Neural cell (in vitro differentiated cells): ENCODE measurements at regions not wholly inside any gene's neighbourhood (a gene's known extent, or its start where the extent isn't known, plus 50 kb on each side); places are given as distances from the start of the nearest gene placed in this dataset.

ENCODE experiments used
- H2AFZ ChIP-seq: fragments of 200-600, 300-800 bp; sonication (generic), shearing (Covaris generic); 2 replicates; pipeline ENCODE4 v1.6.0; 2014; ENCODE audit warnings: low read depth, mild to moderate bottlenecking, antibody characterized with exemption, low read length, moderate library complexity
- H3F3A ChIP-seq: fragments of 200-600 bp; shearing (Covaris generic); 2 replicates; pipeline ENCODE4 v1.6.1; 2016; ENCODE audit warnings: mild to moderate bottlenecking, moderate library complexity, mixed read lengths, antibody characterized with exemption, low read length; ENCODE audit not compliant: insufficient read depth, poor library complexity, severe bottlenecking
- H3K27ac ChIP-seq: fragments of 200-600, 300-800 bp; sonication (generic), shearing (Covaris generic); 2 replicates; pipeline ENCODE4 v1.5.1; 2014; ENCODE audit warnings: mild to moderate bottlenecking, low read length, moderate library complexity
- H3K27me3 ChIP-seq: fragments of 300-800, 200-600 bp; sonication (generic), shearing (Covaris generic); 2 replicates; pipeline ENCODE4 v1.6.0; 2014; ENCODE audit warnings: mild to moderate bottlenecking, low read depth, low read length, moderate library complexity; ENCODE audit not compliant: insufficient read depth
- H3K36me3 ChIP-seq: fragments of 300-800, 200-600 bp; sonication (generic), shearing (Covaris generic); 2 replicates; pipeline ENCODE4 v1.5.1; 2014; ENCODE audit warnings: mild to moderate bottlenecking, antibody characterized with exemption, low read length, moderate library complexity; ENCODE audit not compliant: insufficient read depth
- H3K4me2 ChIP-seq: fragments of 300-800, 200-600 bp; sonication (generic), shearing (Covaris generic); 2 replicates; pipeline ENCODE4 v1.6.0; 2014; ENCODE audit warnings: mild to moderate bottlenecking, low read length
- H3K4me3 ChIP-seq: fragments of 300-800, 200-600 bp; sonication (generic), shearing (Covaris generic); 2 replicates; pipeline ENCODE4 v1.5.1; 2014; ENCODE audit warnings: mild to moderate bottlenecking, low read length, moderate library complexity
- H3K79me2 ChIP-seq: fragments of 200-600 bp; shearing (Covaris generic); replicated peaks from 2 replicates; pipeline ENCODE4 v1.6.0; 2014; ENCODE audit warnings: mild to moderate bottlenecking, low read length, moderate library complexity; ENCODE audit not compliant: insufficient read depth
- H3K9ac ChIP-seq: fragments of 300-800, 200-600 bp; sonication (generic), shearing (Covaris generic); 2 replicates; pipeline ENCODE4 v1.6.1; 2016; ENCODE audit warnings: mild to moderate bottlenecking, low read length, mixed read lengths
- H3K9me2 ChIP-seq: fragments of 200-600 bp; shearing (Covaris generic); 2 replicates; pipeline ENCODE4 v1.6.1; 2016; ENCODE audit warnings: mild to moderate bottlenecking, low read length, mixed read lengths; ENCODE audit not compliant: insufficient read depth
- H3K9me3 ChIP-seq: fragments of 200-600, 300-800 bp; sonication (generic), shearing (Covaris generic); 2 replicates; pipeline ENCODE4 v1.6.1; 2016; ENCODE audit warnings: mild to moderate bottlenecking, mixed run types, low read length, moderate library complexity, mixed read lengths
- H4K20me1 ChIP-seq: fragments of 200-600 bp; shearing (Covaris generic); 2 replicates; pipeline ENCODE4 v1.6.1; 2016; ENCODE audit warnings: mild to moderate bottlenecking, mixed run types; ENCODE audit not compliant: insufficient read depth
- CTCF ChIP-seq: fragments of 450-650 bp; IDR thresholded peaks from 2 replicates; pipeline ENCODE4 v1.5.1; 2014; ENCODE audit warnings: antibody characterized with exemption, mild to moderate bottlenecking, moderate library complexity; ENCODE audit not compliant: poor library complexity, severe bottlenecking
- EP300 ChIP-seq: fragments of 450-650 bp; conservative IDR thresholded peaks from 2 replicates; pipeline ENCODE4 v1.6.1; 2014; ENCODE audit warnings: antibody characterized with exemption, mild to moderate bottlenecking, moderate library complexity; ENCODE audit not compliant: poor library complexity, severe bottlenecking
- EZH2 ChIP-seq: fragments of 200-600, 300-800 bp; shearing (Covaris generic), sonication (generic); IDR thresholded peaks from 2 replicates; pipeline ENCODE4 v1.6.1; 2014; ENCODE audit warnings: antibody characterized with exemption, low read length, borderline replicate concordance, mild to moderate bottlenecking; ENCODE audit not compliant: insufficient read depth, poor library complexity, severe bottlenecking
- MXI1 ChIP-seq: fragments of 450-650 bp; conservative IDR thresholded peaks from 2 replicates; pipeline ENCODE4 v1.6.1; 2014; ENCODE audit warnings: antibody characterized with exemption, mild to moderate bottlenecking; ENCODE audit not compliant: poor library complexity, severe bottlenecking
- POLR2AphosphoS5 ChIP-seq: IDR thresholded peaks from 2 replicates; pipeline ENCODE4 v1.6.1; 2012
- RAD21 ChIP-seq: fragments of 450-650 bp; conservative IDR thresholded peaks from 2 replicates; pipeline ENCODE4 v1.6.1; 2014; ENCODE audit warnings: antibody characterized with exemption, mild to moderate bottlenecking, moderate library complexity
- REST ChIP-seq: IDR thresholded peaks from 2 replicates; pipeline ENCODE4 v1.6.1; 2012; ENCODE audit warnings: borderline replicate concordance
- SMC3 ChIP-seq: fragments of 450-650 bp; conservative IDR thresholded peaks from 2 replicates; pipeline ENCODE4 v1.6.1; 2014; ENCODE audit warnings: antibody characterized with exemption, mild to moderate bottlenecking, moderate library complexity; ENCODE audit not compliant: poor library complexity
- TAF1 ChIP-seq: IDR thresholded peaks from 2 replicates; pipeline ENCODE4 v1.6.1; 2012; ENCODE audit warnings: low read depth

GRCh38 chr4:141388481-141388880, 167.8 kb downstream of the ZNF330 start:
- H3K9me2 ChIP-seq: no peaks in the 10 kb centered on the region
- H3K27ac ChIP-seq: no peak overlapping the region
- H2AFZ ChIP-seq: no peak overlapping the region
- no peaks in the 10 kb centered on the region for H3K27me3 ChIP-seq
- H3K79me2 ChIP-seq: no peaks in the 10 kb centered on the region
- H3K36me3 ChIP-seq: no peaks in the 10 kb centered on the region
- H3K4me3 ChIP-seq: no peak overlapping the region
- no peak overlapping the region for H3K9ac ChIP-seq
- H3K4me2 ChIP-seq: no peak overlapping the region
- H3F3A ChIP-seq: no peaks in the 10 kb centered on the region
- no peaks in the 10 kb centered on the region for H4K20me1 ChIP-seq
- H3K9me3 ChIP-seq: no peaks in the 10 kb centered on the region
- TF ChIP-seq MXI1: no peak
- no peak for TF ChIP-seq EP300
- TF ChIP-seq RAD21: no peak
- no peak for TF ChIP-seq EZH2
- TF ChIP-seq POLR2AphosphoS5: no peak
- no peak for TF ChIP-seq TAF1
- no peak for TF ChIP-seq CTCF
- no peak for TF ChIP-seq SMC3
- no peak for TF ChIP-seq REST

- TF ChIP-seq RAD21 (no peak), MXI1 (no peak), REST (no peak), POLR2AphosphoS5 (no peak), EZH2 (no peak), EP300 (no peak), CTCF (no peak), TAF1 (no peak), SMC3 (no peak)
- H3K9me3 ChIP-seq: no peaks in the 10 kb centered on the region
- no peak overlapping the region for H2AFZ ChIP-seq
Observed at GRCh38 chr4:141389649-141390048, 169.0 kb downstream of the ZNF330 start.

More at GRCh38 chr4:141389649-141390048, 169.0 kb downstream of the ZNF330 start:
- H3K9me2 ChIP-seq: no peaks in the 10 kb centered on the region
- H3K27me3 ChIP-seq: no peaks in the 10 kb centered on the region
- no peak overlapping the region for H3K9ac ChIP-seq
- no peaks in the 10 kb centered on the region for H3F3A ChIP-seq
- no peak overlapping the region for H3K4me3 ChIP-seq
- H3K4me2 ChIP-seq: no peak overlapping the region
- H3K36me3 ChIP-seq: no peaks in the 10 kb centered on the region
- H4K20me1 ChIP-seq: no peaks in the 10 kb centered on the region
- no peaks in the 10 kb centered on the region for H3K79me2 ChIP-seq
- H3K27ac ChIP-seq: no peak overlapping the region
